Stomach (tissue), 8 donors: ENCODE measurements at regions not wholly inside any gene's neighbourhood (a gene's known extent, or its start where the extent isn't known, plus 50 kb on each side); places are given as distances from the start of the nearest gene placed in this dataset.
A peak's percentile ranks its signal among the peaks of the same experiment; 100 is the strongest.

Experiments
- DNase-seq, 2 donors: peaks; one replicate each; pipeline versions ENCODE4 v3.0.0 to v3.0.0-alpha.2; 2013 to 2019
- H3K27ac ChIP-seq, 5 donors: fragments of 200-600 bp in 4 of 5; sonication (generic) in 4 of 5; one replicate each; pipeline ENCODE4 v1.5.1; 2013 to 2019; ENCODE audit warnings: mild to moderate bottlenecking in 1 of 5, moderate library complexity in 1 of 5
- H3K27me3 ChIP-seq, 3 donors: fragments of 200-600 bp; sonication (generic); one replicate each; pipeline ENCODE4 v1.5.1; 2017 to 2019; ENCODE audit warnings: mixed run types in 1 of 3
- H3K36me3 ChIP-seq, 4 donors: fragments of 200-600 bp; sonication (generic); 1 replicate in 3 of 4; 2 replicates in 1 of 4; pipeline ENCODE4 v1.5.1; 2016 to 2019
- H3K4me1 ChIP-seq, 4 donors: fragments of 200-600 bp; sonication (generic); one replicate each; pipeline ENCODE4 v1.5.1; 2016 to 2019
- H3K4me3 ChIP-seq, 4 donors: fragments of 200-600 bp; sonication (generic) in 3 of 4; one replicate each; pipeline ENCODE4 v1.5.1; 2016 to 2019; ENCODE audit warnings: mild to moderate bottlenecking in 1 of 4
- H3K9me3 ChIP-seq, 4 donors: fragments of 200-600 bp; sonication (generic); one replicate each; pipeline ENCODE4 v1.5.1; 2016 to 2019
- EP300 ChIP-seq: sonication (generic); formaldehyde crosslinking; IDR thresholded peaks from one replicate; pipeline ENCODE4 v1.6.1; 2017; ENCODE audit warnings: antibody characterized with exemption
- POLR2A ChIP-seq, 4 donors: fragments of 450-650 bp; IDR thresholded peaks; one replicate each; pipeline ENCODE4 v1.6.1; 2016; ENCODE audit warnings: antibody characterized with exemption in 4 of 4, control low read depth in 2 of 4, mild to moderate bottlenecking in 1 of 4, moderate library complexity in 1 of 4
- POLR2AphosphoS5 ChIP-seq, 3 donors: sonication (generic); formaldehyde crosslinking; IDR thresholded peaks; one replicate each; pipeline ENCODE4 v1.6.1; 2016; ENCODE audit warnings: antibody characterized with exemption in 3 of 3
- WGBS, 5 donors: extraction: QIAGEN DNeasy Blood & Tissue Kit in 3 of 5; methylation state at CpG; one replicate each; pipeline versions ENCODE4 v1.1.5 to v1.1.7; 2013 to 2018; 5-methylcytosine and 5-hydroxymethylcytosine counted together
- intact Hi-C: fragments of 100-400 bp; cut with DNase I; formaldehyde crosslinking; loops from one replicate; pipeline ENCODE4 v1.15.1; 2023; ENCODE audit warnings: low total_unique reads
- TF ChIP-seq, protein P1 (sequence below), 7 experiments: fragments of 450-650 bp in 4 of 7; fragments of 200-600 bp in 3 of 7; sonication (generic) in 3 of 7; IDR thresholded peaks; one replicate each; pipeline ENCODE4 v1.5.1; 2016 to 2019; ENCODE audit warnings: antibody characterized with exemption in 7 of 7, control low read depth in 2 of 7, mild to moderate bottlenecking in 1 of 7
- donor health status: healthy with polysubstance abuse.
- donor health status: Bipolar disorder and iron deficiency.
- donor health status: healthy.

DNA sequence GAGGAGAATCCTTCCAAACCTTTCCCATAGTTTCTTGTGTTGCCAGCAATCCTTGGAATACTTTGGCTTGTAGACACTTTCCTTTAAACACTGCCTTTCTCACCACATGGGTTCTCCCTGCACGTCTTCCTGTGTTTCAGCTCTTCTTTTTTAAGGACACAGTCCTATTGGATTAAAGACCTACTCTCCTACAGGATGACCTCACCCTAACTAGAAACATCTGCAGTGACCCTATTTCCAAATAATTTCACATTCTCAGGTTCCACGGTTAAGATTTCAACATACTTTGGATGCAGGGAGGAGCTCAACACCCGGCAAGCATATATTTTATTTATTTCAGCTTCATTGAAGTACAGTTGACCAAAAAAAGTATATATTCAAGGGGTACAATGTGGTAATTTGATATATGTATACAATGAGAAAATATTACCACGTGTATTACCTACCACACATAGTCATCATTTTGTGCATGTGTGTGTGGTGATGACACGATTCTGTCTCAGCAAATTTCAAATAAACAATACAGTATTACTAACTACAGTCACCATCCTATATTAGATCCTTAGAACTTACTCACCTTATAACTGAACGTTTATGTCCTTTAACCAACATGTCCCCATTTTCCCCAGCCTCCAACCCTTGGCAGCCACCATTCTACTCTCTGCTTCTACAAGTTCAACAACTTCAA is 745.0 kb downstream of the CBLN2 start:
- intact Hi-C loops: no loop called here
- WGBS, 5 donors: 66 to 75% (median 67%) methylated on average over 6 of the region's 6 CpGs
- H3K27ac ChIP-seq: no peak overlapping the region
- H3K4me1 ChIP-seq: no peaks in the 10 kb centered on the region
- no peak overlapping the region for H3K4me3 ChIP-seq
- peaks cover 0 to 8% (median 0%) of the 10 kb centered on the region in 4 donors for H3K9me3 ChIP-seq
- DNase-seq: no peak
- H3K36me3 ChIP-seq: no peaks in the 10 kb centered on the region
- TF ChIP-seq EP300 (no peak), POLR2A (IDR thresholded peaks at IDR 0.05) (no peak), POLR2AphosphoS5 (IDR thresholded peaks at IDR 0.05) (no peak)
- TF ChIP-seq, protein P1, sequence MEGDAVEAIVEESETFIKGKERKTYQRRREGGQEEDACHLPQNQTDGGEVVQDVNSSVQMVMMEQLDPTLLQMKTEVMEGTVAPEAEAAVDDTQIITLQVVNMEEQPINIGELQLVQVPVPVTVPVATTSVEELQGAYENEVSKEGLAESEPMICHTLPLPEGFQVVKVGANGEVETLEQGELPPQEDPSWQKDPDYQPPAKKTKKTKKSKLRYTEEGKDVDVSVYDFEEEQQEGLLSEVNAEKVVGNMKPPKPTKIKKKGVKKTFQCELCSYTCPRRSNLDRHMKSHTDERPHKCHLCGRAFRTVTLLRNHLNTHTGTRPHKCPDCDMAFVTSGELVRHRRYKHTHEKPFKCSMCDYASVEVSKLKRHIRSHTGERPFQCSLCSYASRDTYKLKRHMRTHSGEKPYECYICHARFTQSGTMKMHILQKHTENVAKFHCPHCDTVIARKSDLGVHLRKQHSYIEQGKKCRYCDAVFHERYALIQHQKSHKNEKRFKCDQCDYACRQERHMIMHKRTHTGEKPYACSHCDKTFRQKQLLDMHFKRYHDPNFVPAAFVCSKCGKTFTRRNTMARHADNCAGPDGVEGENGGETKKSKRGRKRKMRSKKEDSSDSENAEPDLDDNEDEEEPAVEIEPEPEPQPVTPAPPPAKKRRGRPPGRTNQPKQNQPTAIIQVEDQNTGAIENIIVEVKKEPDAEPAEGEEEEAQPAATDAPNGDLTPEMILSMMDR (IDR thresholded peaks at IDR 0.05): no peak
- H3K27me3 ChIP-seq: no peaks in the 10 kb centered on the region

DNA sequence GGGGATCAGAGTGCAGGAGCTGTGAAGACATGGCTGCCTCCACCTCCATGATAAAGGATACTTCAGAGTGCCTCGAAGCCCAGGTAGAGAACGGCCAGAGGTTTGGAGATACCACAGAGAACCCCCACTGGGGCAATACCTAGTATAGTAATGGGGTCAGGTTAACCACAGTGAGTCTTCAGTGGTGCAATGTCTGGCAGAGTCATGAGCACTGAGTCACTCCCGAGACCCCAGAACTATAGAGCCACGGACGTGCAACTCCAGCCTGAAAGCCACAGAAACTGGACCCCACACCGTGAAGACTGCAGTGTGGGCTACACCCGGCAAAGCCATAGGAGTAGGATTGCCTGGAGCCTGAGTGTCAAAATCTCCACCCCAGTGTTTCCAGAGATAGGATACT is 746.6 kb downstream of the CBLN2 start:
- peaks cover 0 to 8% (median 0%) of the 10 kb centered on the region in 4 donors for H3K9me3 ChIP-seq
- TF ChIP-seq POLR2AphosphoS5 (IDR thresholded peaks at IDR 0.05) (no peak), EP300 (no peak), POLR2A (IDR thresholded peaks at IDR 0.05) (no peak)
- TF ChIP-seq, protein P1 (IDR thresholded peaks at IDR 0.05): no peak
- H3K36me3 ChIP-seq: no peaks in the 10 kb centered on the region
- intact Hi-C loops: no loop called here
- DNase-seq: no peak
- WGBS, 5 donors: 77 to 90% (median 84%) methylated on average over 7 of the region's 7 CpGs
- H3K4me3 ChIP-seq: no peak overlapping the region
- H3K27me3 ChIP-seq: no peaks in the 10 kb centered on the region
- H3K27ac ChIP-seq: no peak overlapping the region
- H3K4me1 ChIP-seq: no peaks in the 10 kb centered on the region

DNA sequence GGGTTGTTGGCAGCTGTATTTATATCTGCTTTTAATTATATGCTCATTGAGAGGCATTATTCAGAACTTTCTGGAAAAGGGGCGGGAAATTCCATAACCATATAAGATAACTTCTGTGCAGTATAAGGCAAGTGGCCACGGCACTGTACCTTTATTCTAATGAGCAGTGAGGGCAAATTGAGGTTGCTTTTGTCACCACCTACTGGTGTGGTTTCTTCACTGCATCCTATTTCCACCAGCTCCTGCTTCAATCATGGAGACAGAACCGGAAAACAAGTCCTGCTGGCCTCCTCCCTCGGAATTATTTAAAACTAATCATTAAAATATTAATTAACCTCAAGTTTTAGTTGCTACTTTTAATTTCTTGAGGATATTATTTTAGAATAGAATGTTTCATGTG is 759.4 kb downstream of the CBLN2 start:
- H3K4me3 ChIP-seq: no peak overlapping the region
- H3K36me3 ChIP-seq: no peaks in the 10 kb centered on the region
- H3K27me3 ChIP-seq: no peaks in the 10 kb centered on the region
- H3K27ac ChIP-seq: no peak overlapping the region
- WGBS, 5 donors: 70 to 79% (median 76%) methylated on average over 4 of the region's 4 CpGs
- H3K9me3 ChIP-seq: peaks cover 0 to 6% (median 0%) of the 10 kb centered on the region in 4 donors
- intact Hi-C loops: no loop called here
- no peak for TF ChIP-seq EP300
- no peak for TF ChIP-seq POLR2AphosphoS5 (IDR thresholded peaks at IDR 0.05)
- TF ChIP-seq, protein P1 (IDR thresholded peaks at IDR 0.05): no peak
- no peak for TF ChIP-seq POLR2A (IDR thresholded peaks at IDR 0.05)
- no peaks in the 10 kb centered on the region for H3K4me1 ChIP-seq
- peak in 1 of 2 donors; percentile 2 for DNase-seq

DNA sequence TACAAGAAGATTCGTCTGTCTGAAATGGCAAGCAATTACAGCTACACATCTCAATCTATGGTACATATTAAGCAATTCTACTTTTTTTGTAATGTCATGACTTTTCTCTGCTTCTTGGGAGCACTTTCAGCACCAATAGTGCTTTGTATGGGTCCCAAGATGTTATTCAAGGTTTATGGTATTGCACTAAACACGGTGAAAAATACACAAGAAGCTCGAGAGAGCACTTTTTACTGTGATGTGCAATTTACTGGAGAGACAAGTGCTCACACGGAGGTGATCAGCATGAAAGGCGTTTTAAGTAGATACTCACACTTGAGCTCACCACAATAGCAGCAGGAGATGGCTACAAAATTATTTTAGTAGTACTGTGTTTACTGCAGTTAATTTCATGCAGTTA is 783.6 kb downstream of the CBLN2 start:
- H3K27ac ChIP-seq: no peak overlapping the region
- 64 to 80% (median 76%) methylated on average over 5 of the region's 5 CpGs for WGBS, 5 donors
- peaks cover 0 to 47% (median 6%) of the 10 kb centered on the region in 4 donors for H3K9me3 ChIP-seq
- no peak overlapping the region for H3K4me3 ChIP-seq
- H3K4me1 ChIP-seq: no peaks in the 10 kb centered on the region
- no peaks in the 10 kb centered on the region for H3K27me3 ChIP-seq
- TF ChIP-seq POLR2A (IDR thresholded peaks at IDR 0.05) (no peak), POLR2AphosphoS5 (IDR thresholded peaks at IDR 0.05) (no peak), EP300 (no peak)
- TF ChIP-seq, protein P1 (IDR thresholded peaks at IDR 0.05): no peak
- intact Hi-C loops: no loop called here
- DNase-seq: no peak
- no peaks in the 10 kb centered on the region for H3K36me3 ChIP-seq
